Stimulated activated CD8-positive, alpha-beta memory T cell treated with anti-CD3 and anti-CD28 coated beads, Interleukin-7, amount 100 ng/mL, for 1 hour (primary cell): ENCODE measurements at regions not wholly inside any gene's neighbourhood (a gene's known extent, or its start where the extent isn't known, plus 50 kb on each side); places are given as distances from the start of the nearest gene placed in this dataset.

Experiments
- DNase-seq, 2 donors: peaks; one replicate each; pipeline ENCODE4 v3.0.0-alpha.2; 2020; ENCODE audit warnings: low read depth in 2 of 2

- DNase-seq = no peak
These were observed 167.2 kb upstream of the TLE3 start for GRCh38 chr15:70264738-70265465.

GRCh38 chr15:70264014-70264582 is 166.4 kb upstream of the TLE3 start:
- no peak for DNase-seq

GRCh38 chr15:70262591-70263274 is 165.0 kb upstream of the TLE3 start:
- DNase-seq = no peak

- DNase-seq = no peak
These were observed 164.5 kb upstream of the TLE3 start for GRCh38 chr15:70262171-70262570.

GRCh38 chr15:70261083-70261482 is 163.4 kb upstream of the TLE3 start:
- no peak for DNase-seq

GRCh38 chr15:70260580-70260979 is 162.9 kb upstream of the TLE3 start:
- no peak for DNase-seq

- DNase-seq = no peak
These were observed 162.2 kb upstream of the TLE3 start for GRCh38 chr15:70259640-70260508.

- peak; percentile 23 to 24 for DNase-seq
These were observed 161.3 kb upstream of the TLE3 start for GRCh38 chr15:70259028-70259424.

GRCh38 chr15:70258369-70259027 is 160.8 kb upstream of the TLE3 start:
- peak; percentile 14 to 17 for DNase-seq

GRCh38 chr15:70257573-70258248 is 160.0 kb upstream of the TLE3 start:
- no peak for DNase-seq

- DNase-seq = no peak
These were observed 159.3 kb upstream of the TLE3 start for GRCh38 chr15:70257047-70257446.

- DNase-seq = no peak
These were observed 156.7 kb upstream of the TLE3 start for GRCh38 chr15:70254311-70254869.

- DNase-seq = no peak
These were observed 155.9 kb upstream of the TLE3 start for GRCh38 chr15:70253461-70254156.

GRCh38 chr15:70252951-70253320 is 155.2 kb upstream of the TLE3 start:
- no peak for DNase-seq

- DNase-seq = no peak
These were observed 154.6 kb upstream of the TLE3 start for GRCh38 chr15:70252056-70252950.

GRCh38 chr15:70251246-70251990 is 153.7 kb upstream of the TLE3 start:
- no peak for DNase-seq

GRCh38 chr15:70250208-70251201 is 152.8 kb upstream of the TLE3 start:
- no peak for DNase-seq
